ENCODE measurements at regions not wholly inside any gene's neighbourhood (a gene's known extent, or its start where the extent isn't known, plus 50 kb on each side); places are given as distances from the start of the nearest gene placed in this dataset.
"Not testable (repeated sequence)": the region's sequence is repeated elsewhere in the genome, so short reads cannot be mapped to it uniquely, and the experiment has no call there.

GRCh38 chr11:49373866-49374265 lies 165.5 kb upstream of the FOLH1 start:
- not testable (repeated sequence) for H3K36me3 ChIP-seq (ENCODE audit: insufficient read depth, low read length); H3K27ac ChIP-seq (ENCODE audit: low read depth, low read length); H3K4me1 ChIP-seq (ENCODE audit: insufficient read depth, low read length); H3K4me3 ChIP-seq (ENCODE audit: low read length); H3K27me3 ChIP-seq (ENCODE audit: insufficient read depth, low read length); H3K9ac ChIP-seq (ENCODE audit: low read depth, low read length); H3K9me3 ChIP-seq (ENCODE audit: insufficient read depth, low read depth, low read length)
- WGBS = 85% methylated on average over 5 of the region's 5 CpGs

GRCh38 chr11:49373385-49373784 lies 165.0 kb upstream of the FOLH1 start:
- not testable (repeated sequence) for H3K27me3 ChIP-seq (ENCODE audit: insufficient read depth, low read length); H3K4me3 ChIP-seq (ENCODE audit: low read length); H3K9me3 ChIP-seq (ENCODE audit: insufficient read depth, low read depth, low read length); H3K27ac ChIP-seq (ENCODE audit: low read depth, low read length); H3K36me3 ChIP-seq (ENCODE audit: insufficient read depth, low read length); H3K9ac ChIP-seq (ENCODE audit: low read depth, low read length); H3K4me1 ChIP-seq (ENCODE audit: insufficient read depth, low read length)

GRCh38 chr11:49372137-49372536 lies 163.7 kb upstream of the FOLH1 start:
- not testable (repeated sequence) for H3K27me3 ChIP-seq (ENCODE audit: insufficient read depth, low read length); H3K36me3 ChIP-seq (ENCODE audit: insufficient read depth, low read length); H3K9ac ChIP-seq (ENCODE audit: low read depth, low read length); H3K9me3 ChIP-seq (ENCODE audit: insufficient read depth, low read depth, low read length); H3K4me3 ChIP-seq (ENCODE audit: low read length); H3K4me1 ChIP-seq (ENCODE audit: insufficient read depth, low read length); H3K27ac ChIP-seq (ENCODE audit: low read depth, low read length)

- H3K4me1 ChIP-seq (ENCODE audit: insufficient read depth, low read length); H3K9me3 ChIP-seq (ENCODE audit: insufficient read depth, low read depth, low read length); H3K36me3 ChIP-seq (ENCODE audit: insufficient read depth, low read length); H3K27ac ChIP-seq (ENCODE audit: low read depth, low read length); H3K9ac ChIP-seq (ENCODE audit: low read depth, low read length); H3K27me3 ChIP-seq (ENCODE audit: insufficient read depth, low read length); H3K4me3 ChIP-seq (ENCODE audit: low read length): not testable (repeated sequence)
- 72% methylated on average over 2 of the region's 2 CpGs for WGBS
Observed at GRCh38 chr11:49368556-49368955, 160.2 kb upstream of the FOLH1 start.

GRCh38 chr11:49365375-49365774 lies 157.0 kb upstream of the FOLH1 start:
- not testable (repeated sequence) for H3K27ac ChIP-seq (ENCODE audit: low read depth, low read length); H3K4me3 ChIP-seq (ENCODE audit: low read length); H3K4me1 ChIP-seq (ENCODE audit: insufficient read depth, low read length); H3K9me3 ChIP-seq (ENCODE audit: insufficient read depth, low read depth, low read length); H3K36me3 ChIP-seq (ENCODE audit: insufficient read depth, low read length); H3K9ac ChIP-seq (ENCODE audit: low read depth, low read length); H3K27me3 ChIP-seq (ENCODE audit: insufficient read depth, low read length)

GRCh38 chr11:49362994-49363393 lies 154.6 kb upstream of the FOLH1 start:
- not testable (repeated sequence) for H3K27me3 ChIP-seq (ENCODE audit: insufficient read depth, low read length); H3K36me3 ChIP-seq (ENCODE audit: insufficient read depth, low read length); H3K4me1 ChIP-seq (ENCODE audit: insufficient read depth, low read length); H3K27ac ChIP-seq (ENCODE audit: low read depth, low read length); H3K4me3 ChIP-seq (ENCODE audit: low read length); H3K9ac ChIP-seq (ENCODE audit: low read depth, low read length); H3K9me3 ChIP-seq (ENCODE audit: insufficient read depth, low read depth, low read length)
- WGBS = 84% methylated on average over 2 of the region's 2 CpGs

GRCh38 chr11:49354536-49354935 lies 146.1 kb upstream of the FOLH1 start:
- not testable (repeated sequence) for H3K4me1 ChIP-seq (ENCODE audit: insufficient read depth, low read length); H3K9ac ChIP-seq (ENCODE audit: low read depth, low read length); H3K36me3 ChIP-seq (ENCODE audit: insufficient read depth, low read length); H3K27me3 ChIP-seq (ENCODE audit: insufficient read depth, low read length); H3K9me3 ChIP-seq (ENCODE audit: insufficient read depth, low read depth, low read length); H3K27ac ChIP-seq (ENCODE audit: low read depth, low read length); H3K4me3 ChIP-seq (ENCODE audit: low read length)

GRCh38 chr11:49352868-49353267 lies 144.5 kb upstream of the FOLH1 start:
- H3K36me3 ChIP-seq (ENCODE audit: insufficient read depth, low read length); H3K27me3 ChIP-seq (ENCODE audit: insufficient read depth, low read length); H3K27ac ChIP-seq (ENCODE audit: low read depth, low read length); H3K9me3 ChIP-seq (ENCODE audit: insufficient read depth, low read depth, low read length); H3K9ac ChIP-seq (ENCODE audit: low read depth, low read length); H3K4me1 ChIP-seq (ENCODE audit: insufficient read depth, low read length); H3K4me3 ChIP-seq (ENCODE audit: low read length): not testable (repeated sequence)
- 74% methylated on average over 2 of the region's 3 CpGs for WGBS

GRCh38 chr11:49346627-49347026 lies 138.2 kb upstream of the FOLH1 start:
- H3K27ac ChIP-seq (ENCODE audit: low read depth, low read length); H3K27me3 ChIP-seq (ENCODE audit: insufficient read depth, low read length); H3K4me1 ChIP-seq (ENCODE audit: insufficient read depth, low read length); H3K36me3 ChIP-seq (ENCODE audit: insufficient read depth, low read length); H3K4me3 ChIP-seq (ENCODE audit: low read length); H3K9me3 ChIP-seq (ENCODE audit: insufficient read depth, low read depth, low read length); H3K9ac ChIP-seq (ENCODE audit: low read depth, low read length): not testable (repeated sequence)

GRCh38 chr11:49328485-49329186 lies 120.2 kb upstream of the FOLH1 start:
- H3K4me3 ChIP-seq (ENCODE audit: low read length); H3K27me3 ChIP-seq (ENCODE audit: insufficient read depth, low read length); H3K9me3 ChIP-seq (ENCODE audit: insufficient read depth, low read depth, low read length); H3K27ac ChIP-seq (ENCODE audit: low read depth, low read length); H3K9ac ChIP-seq (ENCODE audit: low read depth, low read length); H3K36me3 ChIP-seq (ENCODE audit: insufficient read depth, low read length); H3K4me1 ChIP-seq (ENCODE audit: insufficient read depth, low read length): not testable (repeated sequence)
- WGBS = 92% methylated on average over 3 of the region's 5 CpGs

GRCh38 chr11:49327766-49328165 lies 119.4 kb upstream of the FOLH1 start:
- not testable (repeated sequence) for H3K27me3 ChIP-seq (ENCODE audit: insufficient read depth, low read length); H3K27ac ChIP-seq (ENCODE audit: low read depth, low read length); H3K9ac ChIP-seq (ENCODE audit: low read depth, low read length); H3K36me3 ChIP-seq (ENCODE audit: insufficient read depth, low read length); H3K9me3 ChIP-seq (ENCODE audit: insufficient read depth, low read depth, low read length); H3K4me3 ChIP-seq (ENCODE audit: low read length); H3K4me1 ChIP-seq (ENCODE audit: insufficient read depth, low read length)

- H3K27me3 ChIP-seq (ENCODE audit: insufficient read depth, low read length); H3K36me3 ChIP-seq (ENCODE audit: insufficient read depth, low read length); H3K27ac ChIP-seq (ENCODE audit: low read depth, low read length); H3K4me3 ChIP-seq (ENCODE audit: low read length); H3K4me1 ChIP-seq (ENCODE audit: insufficient read depth, low read length); H3K9me3 ChIP-seq (ENCODE audit: insufficient read depth, low read depth, low read length); H3K9ac ChIP-seq (ENCODE audit: low read depth, low read length): not testable (repeated sequence)
- 56% methylated on average over 2 of the region's 3 CpGs for WGBS
Observed at GRCh38 chr11:49326651-49327050, 118.2 kb upstream of the FOLH1 start.

Measured in HUES64 (cell line).